WTC11 (cell line): ENCODE measurements at regions not wholly inside any gene's neighbourhood (a gene's known extent, or its start where the extent isn't known, plus 50 kb on each side); places are given as distances from the start of the nearest gene placed in this dataset.

Experiments used
- ATAC-seq: fragments of 200-7000 bp; cut with Tn5 transposase; 2 replicates; pipeline ENCODE4 v1.10.0; 2021; ENCODE audit warnings: mild to moderate bottlenecking, moderate library complexity
- CTCF ChIA-PET: fragments of 300-600 bp; sonication (Branson Sonifier 250); formaldehyde crosslinking; loops from one replicate; lab custom pipeline; 2021; ENCODE audit warnings: antibody characterized with exemption; lab: Charles Lee
- POLR2A ChIA-PET: fragments of 350-600 bp; sonication (Branson Sonifier 250); formaldehyde crosslinking; loops from one replicate; lab custom pipeline; 2021; ENCODE audit warnings: antibody characterized with exemption; lab: Charles Lee
- DNase-seq: peaks from one replicate; pipeline ENCODE4 v3.0.0; 2021; ENCODE audit warnings: low spot score
- H3K27ac Mint-ChIP-seq: 2 replicates; pipeline ENCODE4 v1.8.0; 2021; ENCODE audit warnings: mixed read lengths
- H3K27me3 Mint-ChIP-seq: 2 replicates; pipeline ENCODE4 v1.8.0; 2021; ENCODE audit warnings: low read depth, mild to moderate bottlenecking, moderate library complexity, mixed read lengths
- H3K36me3 Mint-ChIP-seq: 2 replicates; pipeline ENCODE4 v1.8.0; 2021; ENCODE audit warnings: mixed read lengths
- H3K4me1 Mint-ChIP-seq: 2 replicates; pipeline ENCODE4 v1.8.0; 2022; ENCODE audit warnings: mixed read lengths
- H3K4me3 Mint-ChIP-seq: 2 replicates; pipeline ENCODE4 v1.8.0; 2021; ENCODE audit warnings: mild to moderate bottlenecking, moderate library complexity, mixed read lengths
- H3K9me3 Mint-ChIP-seq: 2 replicates; pipeline ENCODE4 v1.8.0; 2021; ENCODE audit warnings: mixed read lengths
- EMX1 ChIP-seq: fragments of 250-450 bp; sonication (Bioruptor Pico); IDR thresholded peaks from 2 replicates; pipeline ENCODE4 v1.8.0; 2021; ENCODE audit warnings: mild to moderate bottlenecking
- ESRRA ChIP-seq: sonication (generic); formaldehyde crosslinking; IDR thresholded peaks from 2 replicates; pipeline ENCODE4 v1.8.1; 2022; ENCODE audit warnings: mild to moderate bottlenecking, missing genetic modification reagents, borderline replicate concordance
- GRHL2 ChIP-seq: fragments of 250-450 bp; sonication (Bioruptor Pico); IDR thresholded peaks from 2 replicates; pipeline ENCODE4 v1.8.0; 2022; ENCODE audit warnings: mild to moderate bottlenecking, moderate library complexity; ENCODE audit not compliant: insufficient replicate concordance, severe bottlenecking
- GTF2I ChIP-seq: fragments of 250-450 bp; sonication (Bioruptor Pico); conservative IDR thresholded peaks from 2 replicates; pipeline ENCODE4 v1.4.0; 2021; ENCODE audit warnings: mild to moderate bottlenecking
- IRF2 ChIP-seq: sonication (generic); formaldehyde crosslinking; IDR thresholded peaks from 2 replicates; pipeline ENCODE4 v1.8.0; 2022; ENCODE audit warnings: low read depth, missing genetic modification reagents, borderline replicate concordance
- NR3C1 ChIP-seq: sonication (generic); formaldehyde crosslinking; conservative IDR thresholded peaks from 2 replicates; pipeline ENCODE4 v1.8.1; 2023; ENCODE audit warnings: low read depth, mild to moderate bottlenecking, missing genetic modification reagents
- TEAD1 ChIP-seq: sonication (generic); formaldehyde crosslinking; IDR thresholded peaks from 2 replicates; pipeline ENCODE4 v1.8.0; 2022; ENCODE audit warnings: mild to moderate bottlenecking, missing genetic modification reagents
- ZNF121 ChIP-seq: sonication (generic); formaldehyde crosslinking; IDR thresholded peaks from 2 replicates; pipeline ENCODE4 v1.8.0; 2023; ENCODE audit warnings: missing genetic modification reagents
- ZNF416 ChIP-seq: fragments of 250-450 bp; sonication (Bioruptor Pico); IDR thresholded peaks from 2 replicates; pipeline ENCODE4 v1.9.0; 2021; ENCODE audit warnings: mild to moderate bottlenecking, inconsistent platforms
- ZNF671 ChIP-seq: fragments of 250-450 bp; sonication (Bioruptor Pico); IDR thresholded peaks from 2 replicates; pipeline ENCODE4 v1.8.0; 2021; ENCODE audit warnings: mild to moderate bottlenecking
- TF ChIP-seq, protein P1 (sequence below): fragments of 250-450 bp; sonication (Bioruptor Pico); IDR thresholded peaks from 2 replicates; pipeline ENCODE4 v1.9.0; 2021; ENCODE audit warnings: mild to moderate bottlenecking, borderline replicate concordance
- TF ChIP-seq, protein P2 (sequence below): sonication (generic); formaldehyde crosslinking; IDR thresholded peaks from 2 replicates; pipeline ENCODE4 v1.8.1; 2022; ENCODE audit warnings: mild to moderate bottlenecking, moderate library complexity, missing genetic modification reagents
- TF ChIP-seq, protein P3 (sequence below): sonication (generic); formaldehyde crosslinking; IDR thresholded peaks from 2 replicates; pipeline ENCODE4 v1.8.1; 2022; ENCODE audit warnings: low read depth, mild to moderate bottlenecking, moderate library complexity, missing genetic modification reagents, borderline replicate concordance
- TF ChIP-seq, protein P4 (sequence below): sonication (generic); formaldehyde crosslinking; conservative IDR thresholded peaks from 2 replicates; pipeline ENCODE4 v1.8.1; 2022; ENCODE audit warnings: mild to moderate bottlenecking, missing genetic modification reagents
- TF ChIP-seq, protein P5 (sequence below): fragments of 250-450 bp; sonication (Bioruptor Pico); IDR thresholded peaks from 2 replicates; pipeline ENCODE4 v1.9.0; 2021; ENCODE audit warnings: mild to moderate bottlenecking
- TF ChIP-seq, protein P6 (sequence below): fragments of 250-450 bp; sonication (Bioruptor Pico); IDR thresholded peaks from 2 replicates; pipeline ENCODE4 v1.9.0; 2021; ENCODE audit warnings: mild to moderate bottlenecking
- TF ChIP-seq, protein P7 (sequence below): sonication (generic); formaldehyde crosslinking; IDR thresholded peaks from 2 replicates; pipeline ENCODE4 v1.8.0; 2022; ENCODE audit warnings: mild to moderate bottlenecking, missing genetic modification reagents
- TF ChIP-seq, protein P8 (sequence below): fragments of 200-600 bp; IDR thresholded peaks from 2 replicates; pipeline ENCODE4 v1.8.0; 2022; ENCODE audit warnings: antibody characterized with exemption

DNA sequence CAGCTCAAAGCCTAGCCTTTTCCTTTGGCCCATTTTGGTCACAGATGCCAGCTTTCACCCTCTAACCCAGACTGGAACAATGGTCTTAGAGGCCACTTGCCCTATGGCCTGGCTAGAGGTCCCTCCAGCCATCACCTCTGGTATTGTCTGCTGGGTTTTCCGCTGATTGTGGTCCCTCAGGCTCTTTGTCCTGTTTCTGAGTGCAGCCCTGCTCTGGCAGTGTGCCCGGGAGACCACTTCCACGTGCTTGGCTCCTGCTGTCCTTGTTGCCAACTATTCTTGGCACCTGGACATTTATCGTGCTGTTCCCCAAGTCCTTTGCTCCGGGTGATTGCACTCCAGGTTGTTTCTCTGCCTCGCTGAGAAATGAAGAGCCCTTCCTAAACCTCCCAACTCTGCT, 53.3 kb upstream of the FAM180A start:
- H3K27me3 Mint-ChIP-seq = peaks cover 4% of the 10 kb centered on the region; the same call in 1 of the 2 replicates
- no peak overlapping the region for H3K4me3 Mint-ChIP-seq
- no peaks in the 10 kb centered on the region for H3K9me3 Mint-ChIP-seq
- DNase-seq (no peak), ATAC-seq (no peak)
- no peaks in the 10 kb centered on the region for H3K36me3 Mint-ChIP-seq
- peaks cover 10% of the 10 kb centered on the region for H3K4me1 Mint-ChIP-seq
- H3K27ac Mint-ChIP-seq = no peak overlapping the region
- CTCF ChIA-PET = interaction anchor here (1.1 kb wide), 2 partner anchors 129 to 205 kb away, joined by 5 to 7 read pairs; no protein-coding TSS in a partner anchor
- POLR2A ChIA-PET = no interaction called here
- TF ChIP-seq, protein P1, sequence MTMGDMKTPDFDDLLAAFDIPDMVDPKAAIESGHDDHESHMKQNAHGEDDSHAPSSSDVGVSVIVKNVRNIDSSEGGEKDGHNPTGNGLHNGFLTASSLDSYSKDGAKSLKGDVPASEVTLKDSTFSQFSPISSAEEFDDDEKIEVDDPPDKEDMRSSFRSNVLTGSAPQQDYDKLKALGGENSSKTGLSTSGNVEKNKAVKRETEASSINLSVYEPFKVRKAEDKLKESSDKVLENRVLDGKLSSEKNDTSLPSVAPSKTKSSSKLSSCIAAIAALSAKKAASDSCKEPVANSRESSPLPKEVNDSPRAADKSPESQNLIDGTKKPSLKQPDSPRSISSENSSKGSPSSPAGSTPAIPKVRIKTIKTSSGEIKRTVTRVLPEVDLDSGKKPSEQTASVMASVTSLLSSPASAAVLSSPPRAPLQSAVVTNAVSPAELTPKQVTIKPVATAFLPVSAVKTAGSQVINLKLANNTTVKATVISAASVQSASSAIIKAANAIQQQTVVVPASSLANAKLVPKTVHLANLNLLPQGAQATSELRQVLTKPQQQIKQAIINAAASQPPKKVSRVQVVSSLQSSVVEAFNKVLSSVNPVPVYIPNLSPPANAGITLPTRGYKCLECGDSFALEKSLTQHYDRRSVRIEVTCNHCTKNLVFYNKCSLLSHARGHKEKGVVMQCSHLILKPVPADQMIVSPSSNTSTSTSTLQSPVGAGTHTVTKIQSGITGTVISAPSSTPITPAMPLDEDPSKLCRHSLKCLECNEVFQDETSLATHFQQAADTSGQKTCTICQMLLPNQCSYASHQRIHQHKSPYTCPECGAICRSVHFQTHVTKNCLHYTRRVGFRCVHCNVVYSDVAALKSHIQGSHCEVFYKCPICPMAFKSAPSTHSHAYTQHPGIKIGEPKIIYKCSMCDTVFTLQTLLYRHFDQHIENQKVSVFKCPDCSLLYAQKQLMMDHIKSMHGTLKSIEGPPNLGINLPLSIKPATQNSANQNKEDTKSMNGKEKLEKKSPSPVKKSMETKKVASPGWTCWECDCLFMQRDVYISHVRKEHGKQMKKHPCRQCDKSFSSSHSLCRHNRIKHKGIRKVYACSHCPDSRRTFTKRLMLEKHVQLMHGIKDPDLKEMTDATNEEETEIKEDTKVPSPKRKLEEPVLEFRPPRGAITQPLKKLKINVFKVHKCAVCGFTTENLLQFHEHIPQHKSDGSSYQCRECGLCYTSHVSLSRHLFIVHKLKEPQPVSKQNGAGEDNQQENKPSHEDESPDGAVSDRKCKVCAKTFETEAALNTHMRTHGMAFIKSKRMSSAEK (CRISPR knock-in tag) = no peak
- TF ChIP-seq GRHL2 (CRISPR knock-in tag) (no peak), ZNF416 (CRISPR knock-in tag) (no peak), ZNF121 (CRISPR knock-in tag) (no peak), EMX1 (no peak), NR3C1 (CRISPR knock-in tag) (no peak), IRF2 (CRISPR knock-in tag) (no peak), GTF2I (CRISPR knock-in tag) (no peak)
- TF ChIP-seq, protein P2, sequence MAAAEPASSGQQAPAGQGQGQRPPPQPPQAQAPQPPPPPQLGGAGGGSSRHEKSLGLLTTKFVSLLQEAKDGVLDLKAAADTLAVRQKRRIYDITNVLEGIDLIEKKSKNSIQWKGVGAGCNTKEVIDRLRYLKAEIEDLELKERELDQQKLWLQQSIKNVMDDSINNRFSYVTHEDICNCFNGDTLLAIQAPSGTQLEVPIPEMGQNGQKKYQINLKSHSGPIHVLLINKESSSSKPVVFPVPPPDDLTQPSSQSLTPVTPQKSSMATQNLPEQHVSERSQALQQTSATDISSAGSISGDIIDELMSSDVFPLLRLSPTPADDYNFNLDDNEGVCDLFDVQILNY (CRISPR knock-in tag) = no peak
- TF ChIP-seq, protein P3, sequence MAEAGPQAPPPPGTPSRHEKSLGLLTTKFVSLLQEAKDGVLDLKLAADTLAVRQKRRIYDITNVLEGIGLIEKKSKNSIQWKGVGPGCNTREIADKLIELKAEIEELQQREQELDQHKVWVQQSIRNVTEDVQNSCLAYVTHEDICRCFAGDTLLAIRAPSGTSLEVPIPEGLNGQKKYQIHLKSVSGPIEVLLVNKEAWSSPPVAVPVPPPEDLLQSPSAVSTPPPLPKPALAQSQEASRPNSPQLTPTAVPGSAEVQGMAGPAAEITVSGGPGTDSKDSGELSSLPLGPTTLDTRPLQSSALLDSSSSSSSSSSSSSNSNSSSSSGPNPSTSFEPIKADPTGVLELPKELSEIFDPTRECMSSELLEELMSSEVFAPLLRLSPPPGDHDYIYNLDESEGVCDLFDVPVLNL (CRISPR knock-in tag) = no peak
- TF ChIP-seq, protein P4, sequence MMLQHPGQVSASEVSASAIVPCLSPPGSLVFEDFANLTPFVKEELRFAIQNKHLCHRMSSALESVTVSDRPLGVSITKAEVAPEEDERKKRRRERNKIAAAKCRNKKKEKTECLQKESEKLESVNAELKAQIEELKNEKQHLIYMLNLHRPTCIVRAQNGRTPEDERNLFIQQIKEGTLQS (CRISPR knock-in tag) = no peak
- TF ChIP-seq, all 79 proteins: peak for 0

DNA sequence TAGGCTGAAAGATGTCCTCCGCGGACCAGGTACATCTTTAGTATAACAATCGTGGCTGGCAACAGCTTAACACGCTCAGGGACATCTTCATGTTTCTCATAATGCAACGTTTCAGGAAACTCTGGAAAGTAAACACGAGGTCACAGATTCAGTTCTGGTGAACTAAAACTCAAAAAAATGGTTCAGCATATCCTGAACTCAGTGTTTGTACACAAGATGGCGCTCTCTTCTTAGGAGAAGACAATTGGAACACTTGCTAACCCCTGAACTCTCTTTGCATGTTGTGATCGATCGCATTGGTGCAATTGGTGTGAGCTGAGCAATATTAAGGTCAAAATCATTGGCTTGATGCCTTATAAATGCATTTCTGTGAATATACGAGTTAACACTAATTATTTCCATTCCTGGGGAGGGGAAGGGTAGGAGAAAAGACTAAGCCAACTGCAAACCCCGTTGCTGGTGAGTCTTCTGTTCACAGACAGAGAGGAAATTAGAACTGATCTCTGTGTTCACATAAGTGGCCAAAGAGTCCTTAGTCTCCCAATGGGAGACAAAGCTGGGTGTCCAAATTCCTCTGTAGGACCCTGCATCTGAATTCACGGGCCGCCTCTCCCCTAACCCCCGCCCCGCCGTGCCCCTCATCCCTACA, 52.6 kb upstream of the FAM180A start:
- Mint-ChIP-seq H3K36me3 (no peaks in the 10 kb centered on the region), H3K9me3 (no peaks in the 10 kb centered on the region), H3K27ac (peak overlapping the region; percentile 21; the same call in 1 of the 2 replicates), H3K27me3 (peaks cover 4% of the 10 kb centered on the region; the same call in 1 of the 2 replicates), H3K4me1 (peaks cover 10% of the 10 kb centered on the region), H3K4me3 (peak overlapping the region; percentile 59)
- ChIA-PET CTCF (interaction anchor here (0.6 to 1.7 kb wide), 14 partner anchors 9 to 1537 kb away, joined by 3 to 7 read pairs (median 4); no protein-coding TSS in a partner anchor), POLR2A (no interaction called here)
- DNase-seq = no peak
- TF ChIP-seq TEAD1 (no peak), ESRRA (CRISPR knock-in tag) (no peak), ZNF671 (CRISPR knock-in tag) (no peak)
- TF ChIP-seq, protein P5, sequence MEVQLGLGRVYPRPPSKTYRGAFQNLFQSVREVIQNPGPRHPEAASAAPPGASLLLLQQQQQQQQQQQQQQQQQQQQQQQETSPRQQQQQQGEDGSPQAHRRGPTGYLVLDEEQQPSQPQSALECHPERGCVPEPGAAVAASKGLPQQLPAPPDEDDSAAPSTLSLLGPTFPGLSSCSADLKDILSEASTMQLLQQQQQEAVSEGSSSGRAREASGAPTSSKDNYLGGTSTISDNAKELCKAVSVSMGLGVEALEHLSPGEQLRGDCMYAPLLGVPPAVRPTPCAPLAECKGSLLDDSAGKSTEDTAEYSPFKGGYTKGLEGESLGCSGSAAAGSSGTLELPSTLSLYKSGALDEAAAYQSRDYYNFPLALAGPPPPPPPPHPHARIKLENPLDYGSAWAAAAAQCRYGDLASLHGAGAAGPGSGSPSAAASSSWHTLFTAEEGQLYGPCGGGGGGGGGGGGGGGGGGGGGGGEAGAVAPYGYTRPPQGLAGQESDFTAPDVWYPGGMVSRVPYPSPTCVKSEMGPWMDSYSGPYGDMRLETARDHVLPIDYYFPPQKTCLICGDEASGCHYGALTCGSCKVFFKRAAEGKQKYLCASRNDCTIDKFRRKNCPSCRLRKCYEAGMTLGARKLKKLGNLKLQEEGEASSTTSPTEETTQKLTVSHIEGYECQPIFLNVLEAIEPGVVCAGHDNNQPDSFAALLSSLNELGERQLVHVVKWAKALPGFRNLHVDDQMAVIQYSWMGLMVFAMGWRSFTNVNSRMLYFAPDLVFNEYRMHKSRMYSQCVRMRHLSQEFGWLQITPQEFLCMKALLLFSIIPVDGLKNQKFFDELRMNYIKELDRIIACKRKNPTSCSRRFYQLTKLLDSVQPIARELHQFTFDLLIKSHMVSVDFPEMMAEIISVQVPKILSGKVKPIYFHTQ = no peak
- TF ChIP-seq, protein P6, sequence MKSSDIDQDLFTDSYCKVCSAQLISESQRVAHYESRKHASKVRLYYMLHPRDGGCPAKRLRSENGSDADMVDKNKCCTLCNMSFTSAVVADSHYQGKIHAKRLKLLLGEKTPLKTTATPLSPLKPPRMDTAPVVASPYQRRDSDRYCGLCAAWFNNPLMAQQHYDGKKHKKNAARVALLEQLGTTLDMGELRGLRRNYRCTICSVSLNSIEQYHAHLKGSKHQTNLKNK = no peak
- TF ChIP-seq, protein P7, sequence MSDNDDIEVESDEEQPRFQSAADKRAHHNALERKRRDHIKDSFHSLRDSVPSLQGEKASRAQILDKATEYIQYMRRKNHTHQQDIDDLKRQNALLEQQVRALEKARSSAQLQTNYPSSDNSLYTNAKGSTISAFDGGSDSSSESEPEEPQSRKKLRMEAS (CRISPR knock-in tag) = no peak
- TF ChIP-seq, protein P8, sequence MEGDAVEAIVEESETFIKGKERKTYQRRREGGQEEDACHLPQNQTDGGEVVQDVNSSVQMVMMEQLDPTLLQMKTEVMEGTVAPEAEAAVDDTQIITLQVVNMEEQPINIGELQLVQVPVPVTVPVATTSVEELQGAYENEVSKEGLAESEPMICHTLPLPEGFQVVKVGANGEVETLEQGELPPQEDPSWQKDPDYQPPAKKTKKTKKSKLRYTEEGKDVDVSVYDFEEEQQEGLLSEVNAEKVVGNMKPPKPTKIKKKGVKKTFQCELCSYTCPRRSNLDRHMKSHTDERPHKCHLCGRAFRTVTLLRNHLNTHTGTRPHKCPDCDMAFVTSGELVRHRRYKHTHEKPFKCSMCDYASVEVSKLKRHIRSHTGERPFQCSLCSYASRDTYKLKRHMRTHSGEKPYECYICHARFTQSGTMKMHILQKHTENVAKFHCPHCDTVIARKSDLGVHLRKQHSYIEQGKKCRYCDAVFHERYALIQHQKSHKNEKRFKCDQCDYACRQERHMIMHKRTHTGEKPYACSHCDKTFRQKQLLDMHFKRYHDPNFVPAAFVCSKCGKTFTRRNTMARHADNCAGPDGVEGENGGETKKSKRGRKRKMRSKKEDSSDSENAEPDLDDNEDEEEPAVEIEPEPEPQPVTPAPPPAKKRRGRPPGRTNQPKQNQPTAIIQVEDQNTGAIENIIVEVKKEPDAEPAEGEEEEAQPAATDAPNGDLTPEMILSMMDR = peak; percentile 44; the same call in 1 of the 2 replicates
- peak; percentile 80 for ATAC-seq
